ENCODE measurements at regions not wholly inside any gene's neighbourhood (a gene's known extent, or its start where the extent isn't known, plus 50 kb on each side); places are given as distances from the start of the nearest gene placed in this dataset.
A peak's percentile ranks its signal among the peaks of the same experiment; 100 is the strongest.

DNA sequence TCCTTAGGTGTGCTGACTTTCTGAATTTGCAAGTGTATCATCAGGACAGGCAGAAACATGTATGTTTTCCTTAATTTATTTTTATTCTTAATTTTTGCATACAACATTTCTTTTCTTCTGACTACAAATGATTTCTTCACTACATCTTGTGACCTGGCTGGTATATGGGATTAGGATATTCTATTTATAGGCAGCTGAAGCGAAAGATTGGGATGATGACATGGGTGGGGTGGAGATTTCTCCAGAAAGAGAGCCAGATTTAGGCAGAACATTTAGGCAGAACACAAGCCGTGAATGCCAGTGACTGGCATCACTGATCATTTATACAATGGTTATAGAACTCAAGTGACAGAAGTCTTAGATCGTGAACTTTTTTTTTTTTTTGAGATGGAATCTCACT is 256.7 kb downstream of the KLF6 start:
- ATAC-seq (no peak), DNase-seq (ENCODE audit: low spot score in 2 of 2) (no peak)
- Mint-ChIP-seq H3K36me3 (no peaks in the 10 kb centered on the region), H3K27ac (no peak overlapping the region), H3K4me1 (peaks cover 6% of the 10 kb centered on the region), H3K4me3 (no peak overlapping the region), H3K9me3 (no peaks in the 10 kb centered on the region)

DNA sequence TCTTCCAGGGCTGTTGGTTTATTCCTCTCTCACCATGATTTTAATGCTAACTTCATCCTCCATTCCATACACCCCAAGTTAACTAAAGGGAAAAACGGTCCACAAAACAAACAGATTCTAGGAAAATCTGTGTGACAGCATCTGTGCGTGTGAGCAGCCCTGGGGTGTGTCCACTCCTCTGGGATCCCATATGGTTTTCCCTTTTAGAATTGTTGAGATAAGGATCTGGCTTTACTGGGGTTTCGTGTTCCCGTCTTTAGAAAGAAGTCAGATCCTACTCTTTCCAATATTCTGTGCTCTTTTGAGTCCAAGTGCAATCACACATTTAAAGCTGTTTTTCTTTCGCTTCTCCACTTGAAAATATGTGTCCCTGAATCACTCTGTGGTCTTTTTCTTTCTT is 257.1 kb downstream of the KLF6 start:
- no peaks in the 10 kb centered on the region for H3K9me3 Mint-ChIP-seq
- DNase-seq (ENCODE audit: low spot score in 2 of 2) (no peak), ATAC-seq (no peak)
- no peak overlapping the region for H3K27ac Mint-ChIP-seq
- peaks cover 6% of the 10 kb centered on the region for H3K4me1 Mint-ChIP-seq
- no peaks in the 10 kb centered on the region for H3K36me3 Mint-ChIP-seq
- no peak overlapping the region for H3K4me3 Mint-ChIP-seq

DNA sequence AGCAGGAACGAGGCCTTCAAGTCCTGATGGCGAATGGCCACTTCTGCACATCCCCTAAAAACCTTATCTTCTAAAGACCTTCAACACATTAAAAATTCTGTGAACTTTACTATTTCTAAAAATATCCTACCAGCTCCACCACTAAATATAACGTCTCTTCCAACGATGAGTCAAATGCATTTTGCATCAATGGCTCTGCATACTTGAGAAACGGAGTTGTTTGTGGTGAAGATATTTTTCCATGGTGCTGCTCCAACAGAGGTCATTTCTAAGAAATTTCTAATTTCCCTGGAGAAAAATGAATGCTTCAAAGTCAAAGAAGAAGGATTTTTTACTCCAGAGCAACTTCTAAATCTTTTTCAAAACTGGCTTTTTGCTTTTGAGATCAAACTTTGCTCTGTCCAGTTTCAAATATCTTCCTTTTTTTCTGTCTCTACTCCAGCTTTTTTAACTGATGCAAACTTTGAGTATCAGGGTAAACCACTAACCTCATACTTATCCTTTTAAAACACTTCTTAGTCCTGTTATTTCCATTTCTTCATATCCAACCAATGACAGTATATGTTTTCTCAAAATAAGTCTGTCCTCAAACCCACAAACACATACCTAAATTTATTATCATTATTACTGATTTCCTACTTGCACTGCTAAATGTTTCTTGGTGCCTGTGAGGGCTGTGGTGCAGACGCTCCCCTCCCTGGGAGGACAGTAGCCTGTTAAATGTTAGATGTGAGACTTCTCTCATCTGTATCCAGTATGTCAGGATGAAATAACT is 258.1 kb downstream of the KLF6 start:
- ATAC-seq (peak; percentile 85), DNase-seq (ENCODE audit: low spot score in 2 of 2) (no peak)
- Mint-ChIP-seq H3K9me3 (no peaks in the 10 kb centered on the region), H3K4me3 (no peak overlapping the region), H3K4me1 (peaks cover 6% of the 10 kb centered on the region), H3K36me3 (no peaks in the 10 kb centered on the region), H3K27ac (no peak overlapping the region)

DNA sequence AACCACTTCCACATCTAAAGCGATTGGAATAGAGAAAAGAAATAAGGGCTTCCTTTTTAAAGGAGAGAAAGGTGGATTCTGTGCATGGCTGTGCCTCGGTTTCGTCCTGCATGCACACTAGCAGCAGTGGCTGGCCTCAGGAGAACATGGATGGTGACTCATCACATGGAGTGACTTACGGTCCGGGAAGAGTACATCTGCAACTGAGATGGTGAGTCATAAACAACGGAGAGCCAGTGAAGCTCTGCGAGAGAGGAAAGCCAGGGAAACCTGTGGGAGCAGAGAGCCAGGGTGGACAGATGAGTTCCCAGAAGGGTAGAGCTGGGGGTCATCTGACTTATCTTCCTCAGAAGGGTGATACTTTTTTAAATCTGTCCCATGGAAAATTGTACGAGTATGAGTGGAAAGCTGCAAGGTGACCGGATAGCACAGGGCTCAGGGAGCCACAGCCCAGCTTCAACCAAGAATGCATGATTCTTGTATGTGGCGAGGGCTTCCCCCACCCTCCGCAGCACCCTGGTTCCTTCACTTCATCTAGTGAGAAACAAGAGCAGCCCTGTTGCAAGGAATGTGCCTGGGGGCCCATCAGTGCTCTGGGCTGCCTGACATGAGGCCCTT is 259.1 kb downstream of the KLF6 start:
- ATAC-seq, result no peak
- no peak overlapping the region for H3K27ac Mint-ChIP-seq
- H3K9me3 Mint-ChIP-seq, result no peaks in the 10 kb centered on the region
- H3K4me3 Mint-ChIP-seq, result no peak overlapping the region
- H3K36me3 Mint-ChIP-seq, result no peaks in the 10 kb centered on the region
- DNase-seq (ENCODE audit: low spot score in 2 of 2), result no peak
- H3K4me1 Mint-ChIP-seq, result peaks cover 6% of the 10 kb centered on the region

DNA sequence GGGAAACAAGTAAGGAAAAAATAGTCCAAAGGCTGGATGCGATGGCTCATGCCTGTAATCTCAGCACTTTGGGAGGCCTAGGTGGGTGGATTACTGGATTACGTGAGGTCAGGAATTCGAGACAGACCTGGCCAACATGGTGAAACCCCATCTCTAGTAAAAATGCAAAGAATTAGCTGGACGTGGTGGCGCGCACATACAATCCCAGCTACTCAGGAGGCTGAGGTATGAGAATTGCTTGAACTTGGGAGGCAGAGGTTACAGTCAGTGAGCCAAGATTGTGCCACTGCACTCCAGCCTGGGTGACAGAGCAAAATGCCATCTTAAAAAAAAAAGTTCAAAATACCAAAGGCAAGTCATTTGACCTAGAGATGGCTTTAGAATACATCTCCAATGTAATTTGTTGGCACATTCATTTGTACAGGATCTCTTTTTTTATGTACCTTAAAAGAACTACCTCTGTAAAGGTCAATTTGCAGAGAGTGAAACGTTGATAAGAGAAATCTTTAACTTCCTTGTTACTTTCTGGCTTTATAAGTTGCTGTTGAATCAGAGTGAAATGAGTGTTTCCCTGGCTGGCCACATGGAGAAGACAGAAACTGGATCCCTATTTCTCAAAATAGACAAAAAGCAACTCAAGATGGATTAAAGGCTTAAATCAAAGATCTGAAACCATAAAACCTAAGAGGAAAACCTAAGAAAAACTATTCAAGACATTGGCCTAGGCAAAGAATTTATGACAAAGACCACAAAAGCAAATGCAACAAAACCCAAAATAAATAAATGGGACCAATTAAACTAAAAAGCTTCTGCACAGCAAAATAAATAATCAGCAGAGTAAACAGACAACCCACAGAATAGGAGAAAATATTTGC is 260.7 kb downstream of the KLF6 start:
- Mint-ChIP-seq H3K4me1 (peaks cover 6% of the 10 kb centered on the region), H3K4me3 (no peak overlapping the region), H3K36me3 (no peaks in the 10 kb centered on the region), H3K27ac (no peak overlapping the region), H3K9me3 (no peaks in the 10 kb centered on the region)
- DNase-seq (ENCODE audit: low spot score in 2 of 2), result no peak
- no peak for ATAC-seq

DNA sequence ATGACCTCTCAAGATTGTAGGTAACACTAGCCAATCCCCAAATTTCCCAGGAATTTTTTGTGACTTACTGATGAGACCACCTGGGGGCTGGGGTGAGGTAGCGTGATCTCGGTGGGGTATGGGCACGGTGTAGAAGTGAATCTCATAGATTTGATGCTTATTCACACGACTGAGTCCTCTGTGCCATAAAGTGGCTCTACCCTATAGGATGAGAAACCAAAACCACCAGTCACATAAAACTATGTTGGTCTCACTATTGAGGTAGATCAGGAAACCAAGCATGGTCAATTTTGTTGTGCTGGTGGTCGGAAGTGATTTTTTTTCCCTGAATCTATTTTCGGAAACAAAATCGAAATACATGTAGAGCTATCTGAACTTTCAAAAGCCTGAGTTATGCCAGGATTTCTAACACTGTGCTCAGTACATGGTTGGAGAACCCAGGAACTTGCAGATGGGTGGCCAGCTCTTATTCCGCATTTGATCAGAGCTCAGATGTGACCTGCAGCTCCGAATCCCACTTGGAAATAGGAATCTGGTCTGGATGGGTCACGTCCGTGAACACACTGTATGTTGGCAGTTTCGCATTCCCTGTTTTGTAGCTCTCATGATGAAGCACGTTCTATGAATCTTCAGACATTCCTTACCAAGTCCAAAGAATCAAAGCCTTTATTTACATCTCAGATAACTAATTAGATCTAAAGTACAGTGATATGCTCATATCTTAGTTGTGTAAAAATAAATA is 261.5 kb downstream of the KLF6 start:
- H3K4me3 Mint-ChIP-seq, result no peak overlapping the region
- H3K4me1 Mint-ChIP-seq, result peaks cover 6% of the 10 kb centered on the region
- DNase-seq (ENCODE audit: low spot score in 2 of 2) (no peak), ATAC-seq (no peak)
- no peaks in the 10 kb centered on the region for H3K36me3 Mint-ChIP-seq
- H3K9me3 Mint-ChIP-seq, result peaks cover 3% of the 10 kb centered on the region
- no peak overlapping the region for H3K27ac Mint-ChIP-seq

DNA sequence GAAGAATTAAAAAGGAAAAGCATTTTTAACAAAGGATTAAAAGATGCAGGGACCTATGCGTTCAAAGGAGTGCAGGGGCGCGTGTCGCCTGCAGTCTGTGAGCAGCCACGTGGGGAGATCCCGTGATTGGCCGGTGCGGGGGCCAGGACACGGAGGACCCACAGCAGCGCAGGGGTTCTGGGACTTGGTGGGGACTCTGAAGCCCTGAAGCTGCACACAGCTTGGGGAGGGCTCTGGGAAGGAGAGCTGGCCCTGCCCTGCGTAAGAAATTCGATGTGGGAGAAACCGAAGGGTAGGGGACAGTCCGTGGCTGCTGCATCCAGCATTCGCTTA is 268.1 kb downstream of the KLF6 start:
- DNase-seq (ENCODE audit: low spot score in 2 of 2) (no peak), ATAC-seq (no peak)
- no peaks in the 10 kb centered on the region for H3K36me3 Mint-ChIP-seq
- H3K4me3 Mint-ChIP-seq, result peak overlapping the region; percentile 37
- peaks cover 3% of the 10 kb centered on the region for H3K9me3 Mint-ChIP-seq
- peaks cover 7% of the 10 kb centered on the region for H3K4me1 Mint-ChIP-seq
- H3K27ac Mint-ChIP-seq, result no peak overlapping the region

DNA sequence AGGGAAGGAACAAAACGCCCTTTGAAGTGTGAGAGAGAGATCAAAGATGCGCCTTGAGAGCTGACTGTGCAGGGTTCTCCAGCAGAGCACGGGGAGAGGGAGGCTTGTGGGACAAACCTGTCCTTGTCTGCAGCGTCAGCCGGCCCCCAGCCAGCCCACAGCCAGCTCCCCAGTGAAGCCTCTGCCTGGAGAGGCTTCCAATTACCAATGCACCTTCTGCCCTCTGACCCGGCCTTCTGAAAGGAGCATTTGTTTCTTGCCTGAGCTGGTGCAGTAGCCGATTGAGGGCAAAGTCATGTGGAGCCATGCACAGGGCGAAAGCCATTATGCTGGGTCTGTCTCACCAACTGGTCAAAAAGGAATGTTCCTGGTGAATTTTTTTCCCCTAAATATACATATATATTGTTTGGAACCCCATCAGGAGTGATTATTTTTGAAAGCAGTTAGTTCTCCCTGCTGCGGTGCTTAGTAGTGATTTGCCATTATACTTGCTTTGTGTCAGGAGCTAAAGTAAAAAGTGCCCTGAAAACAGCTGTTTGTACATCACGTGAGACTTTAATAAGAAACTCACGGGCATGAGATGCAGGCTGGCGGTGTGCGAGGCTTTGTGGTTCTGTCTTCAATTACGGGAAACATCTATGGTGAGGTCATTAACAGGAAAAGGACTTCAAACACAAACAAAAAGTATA is 268.6 kb downstream of the KLF6 start:
- ATAC-seq, result no peak
- H3K9me3 Mint-ChIP-seq, result peaks cover 3% of the 10 kb centered on the region
- H3K4me3 Mint-ChIP-seq, result peak overlapping the region; percentile 37
- no peaks in the 10 kb centered on the region for H3K36me3 Mint-ChIP-seq
- H3K4me1 Mint-ChIP-seq, result peaks cover 12% of the 10 kb centered on the region
- no peak overlapping the region for H3K27ac Mint-ChIP-seq
- DNase-seq (ENCODE audit: low spot score in 2 of 2), result no peak

DNA sequence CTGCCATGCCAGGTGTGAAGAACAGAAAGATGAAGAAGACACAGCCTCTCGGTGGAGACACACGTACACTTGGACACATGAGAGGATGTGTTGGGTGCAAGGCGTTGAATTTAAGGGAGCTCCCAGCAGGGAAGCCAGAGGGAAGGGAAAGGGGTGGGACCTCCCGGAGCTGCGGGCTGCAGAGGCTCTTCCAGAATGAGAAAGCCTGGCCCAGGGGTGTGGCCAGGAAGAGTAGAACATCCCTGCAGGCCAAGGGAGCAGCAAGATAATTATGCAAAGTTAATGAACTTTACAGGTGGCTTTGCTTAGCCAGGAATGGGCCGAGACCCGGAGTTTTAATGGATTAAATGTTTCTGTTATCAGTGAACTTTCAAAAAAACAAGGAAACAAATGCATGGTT is 270.3 kb downstream of the KLF6 start:
- no peaks in the 10 kb centered on the region for H3K36me3 Mint-ChIP-seq
- H3K27ac Mint-ChIP-seq, result no peak overlapping the region
- H3K4me3 Mint-ChIP-seq, result no peak overlapping the region
- ATAC-seq (no peak), DNase-seq (ENCODE audit: low spot score in 2 of 2) (no peak)
- H3K9me3 Mint-ChIP-seq, result peaks cover 3% of the 10 kb centered on the region
- H3K4me1 Mint-ChIP-seq, result peaks cover 27% of the 10 kb centered on the region

DNA sequence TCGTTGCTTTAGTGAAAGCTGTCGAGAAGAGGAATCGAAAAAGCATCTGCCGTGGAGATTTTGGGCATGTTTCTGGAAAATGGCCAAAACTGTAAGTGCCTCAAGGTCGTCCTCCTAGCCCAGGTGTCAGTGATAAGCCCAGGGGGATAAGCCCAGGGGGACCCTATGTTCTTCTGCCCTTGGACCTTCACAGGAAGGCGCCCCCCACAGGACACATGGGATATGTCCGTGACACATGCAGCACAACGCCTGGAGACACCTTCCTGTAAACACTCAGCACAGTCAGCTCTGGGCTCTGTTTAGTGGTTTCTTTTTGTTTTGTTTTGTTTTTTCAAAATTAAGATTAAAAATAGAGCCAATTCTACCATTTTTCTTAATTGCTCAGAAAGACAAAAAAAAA is 272.7 kb downstream of the KLF6 start:
- no peaks in the 10 kb centered on the region for H3K36me3 Mint-ChIP-seq
- H3K4me3 Mint-ChIP-seq, result no peak overlapping the region
- DNase-seq (ENCODE audit: low spot score in 2 of 2), result no peak
- H3K9me3 Mint-ChIP-seq, result no peaks in the 10 kb centered on the region
- peaks cover 38% of the 10 kb centered on the region for H3K4me1 Mint-ChIP-seq
- no peak overlapping the region for H3K27ac Mint-ChIP-seq
- no peak for ATAC-seq

DNA sequence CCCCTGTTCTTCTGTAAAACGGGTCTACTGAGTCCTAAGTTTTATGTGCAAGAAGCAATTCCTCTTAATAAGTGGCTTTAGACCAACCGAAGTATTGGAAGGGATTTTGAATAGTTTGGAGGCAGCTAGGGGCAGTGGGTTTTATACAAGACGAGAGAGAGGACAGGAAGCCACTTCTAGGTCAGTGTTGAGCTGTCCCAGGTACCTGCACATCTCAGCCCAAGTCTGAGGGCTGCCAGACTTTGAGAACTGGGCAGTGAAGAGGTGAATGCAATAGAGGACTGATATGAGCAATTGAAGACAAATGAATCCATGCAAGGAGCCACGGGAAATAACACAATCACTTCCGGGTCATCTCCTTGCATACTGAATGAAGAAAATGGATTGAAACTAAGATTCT is 273.5 kb downstream of the KLF6 start:
- Mint-ChIP-seq H3K27ac (no peak overlapping the region), H3K4me3 (no peak overlapping the region), H3K36me3 (no peaks in the 10 kb centered on the region), H3K4me1 (peaks cover 32% of the 10 kb centered on the region), H3K9me3 (no peaks in the 10 kb centered on the region)
- ATAC-seq (no peak), DNase-seq (ENCODE audit: low spot score in 2 of 2) (no peak)

DNA sequence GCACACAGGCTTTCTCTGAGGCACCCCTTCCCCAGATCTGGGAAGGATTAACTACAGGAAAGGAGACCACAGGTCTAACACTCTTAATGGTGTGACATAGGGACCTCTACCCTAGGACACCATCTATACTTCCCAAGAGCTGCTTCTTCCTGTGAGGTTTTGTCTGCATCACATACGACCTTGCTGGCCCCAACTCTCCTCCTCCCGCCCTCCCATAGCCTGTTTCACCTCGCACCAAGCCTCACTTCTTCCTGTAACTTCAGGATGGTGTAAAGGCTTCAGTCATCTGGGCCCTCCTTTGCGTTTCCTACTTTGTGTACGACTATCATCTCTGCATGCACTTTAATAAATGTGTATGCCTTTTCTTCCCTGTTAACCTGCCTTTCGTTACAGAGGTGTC is 274.3 kb downstream of the KLF6 start:
- Mint-ChIP-seq H3K4me3 (no peak overlapping the region), H3K27ac (no peak overlapping the region), H3K4me1 (peaks cover 31% of the 10 kb centered on the region), H3K36me3 (no peaks in the 10 kb centered on the region), H3K9me3 (no peaks in the 10 kb centered on the region)
- DNase-seq (ENCODE audit: low spot score in 2 of 2) (no peak), ATAC-seq (peak; percentile 43)

DNA sequence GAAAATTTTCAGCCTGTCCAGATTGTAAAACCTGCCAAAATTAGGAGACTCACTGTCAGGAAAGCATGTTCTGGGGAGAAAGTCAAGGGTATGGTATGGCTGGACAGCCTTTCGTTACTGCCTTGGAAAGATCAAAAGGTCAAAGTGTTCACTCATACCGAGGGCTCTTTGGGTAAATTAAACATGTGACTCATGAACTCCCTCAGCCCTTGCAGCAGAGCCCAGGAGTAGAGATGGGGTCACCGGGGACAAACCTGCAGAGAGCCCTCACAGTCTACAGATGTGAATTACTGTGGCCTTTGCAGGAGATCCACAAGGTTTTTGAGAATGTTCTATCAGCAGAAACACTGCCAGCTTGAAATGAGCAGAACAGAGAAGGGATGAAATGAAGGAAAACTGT is 275.7 kb downstream of the KLF6 start:
- Mint-ChIP-seq H3K9me3 (no peaks in the 10 kb centered on the region), H3K36me3 (no peaks in the 10 kb centered on the region), H3K27ac (no peak overlapping the region), H3K4me3 (no peak overlapping the region), H3K4me1 (peaks cover 31% of the 10 kb centered on the region)
- no peak for DNase-seq (ENCODE audit: low spot score in 2 of 2)
- peak; percentile 70 for ATAC-seq

DNA sequence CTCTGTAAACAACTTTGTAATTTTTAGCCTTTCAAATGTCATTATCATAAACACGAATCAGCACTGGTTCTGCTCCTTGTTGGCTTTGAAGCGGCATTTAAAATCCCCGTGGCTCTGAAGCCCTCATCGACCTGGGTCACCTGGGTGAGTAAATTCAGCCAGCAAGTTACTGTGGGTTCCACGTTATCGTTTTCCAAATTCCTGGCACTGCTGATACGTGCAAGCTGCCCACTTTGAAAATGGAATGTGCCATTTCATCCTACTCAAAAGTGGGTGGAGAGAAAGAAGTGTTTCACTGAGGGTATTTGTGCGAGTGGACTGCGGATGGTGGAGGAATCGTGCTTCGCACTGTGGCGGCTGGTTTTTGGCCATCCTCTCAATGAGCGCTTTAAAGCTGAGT is 281.7 kb downstream of the KLF6 start:
- H3K36me3 Mint-ChIP-seq, result no peaks in the 10 kb centered on the region
- ATAC-seq (no peak), DNase-seq (ENCODE audit: low spot score in 2 of 2) (no peak)
- H3K27ac Mint-ChIP-seq, result no peak overlapping the region
- H3K4me3 Mint-ChIP-seq, result no peak overlapping the region
- no peaks in the 10 kb centered on the region for H3K4me1 Mint-ChIP-seq
- H3K9me3 Mint-ChIP-seq, result no peaks in the 10 kb centered on the region

DNA sequence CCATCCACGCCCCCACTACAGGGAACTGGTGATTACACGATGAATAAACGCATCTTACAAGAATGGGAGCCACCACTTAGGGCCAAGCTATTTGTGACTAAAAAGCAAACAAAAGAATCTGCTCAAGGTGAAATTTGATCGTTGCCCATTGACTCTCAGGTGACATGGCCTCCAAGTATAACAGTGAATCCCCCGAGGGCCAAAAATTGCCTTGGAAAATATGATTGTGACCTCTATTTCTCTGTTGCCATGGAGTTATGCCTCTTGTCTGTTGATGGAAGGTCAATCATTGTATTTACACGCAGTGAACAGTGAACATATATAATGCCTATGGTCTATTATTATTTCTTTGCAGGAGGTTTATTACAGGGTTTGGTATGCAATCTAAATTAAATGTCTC is 282.3 kb downstream of the KLF6 start:
- Mint-ChIP-seq H3K4me1 (no peaks in the 10 kb centered on the region), H3K36me3 (no peaks in the 10 kb centered on the region), H3K9me3 (no peaks in the 10 kb centered on the region), H3K27ac (no peak overlapping the region), H3K4me3 (no peak overlapping the region)
- no peak for DNase-seq (ENCODE audit: low spot score in 2 of 2)
- ATAC-seq, result no peak
